ENCODE measurements at regions not wholly inside any gene's neighbourhood (a gene's known extent, or its start where the extent isn't known, plus 50 kb on each side); places are given as distances from the start of the nearest gene placed in this dataset.

- TF ChIP-seq CTCF (conservative IDR thresholded peaks at IDR 0.05) (no peak), EZH2 (IDR thresholded peaks at IDR 0.05; ENCODE audit: low read depth) (no peak)
- intact Hi-C loops (cut with micrococcal nuclease; ENCODE audit: unreplicated experiment): no loop called here
- ChIA-PET CTCF (no interaction called here), POLR2A (ENCODE audit: unreplicated experiment) (no interaction called here)
- Histone ChIP-seq H3K27me3 (ENCODE audit: insufficient read depth, low read depth) (no peaks in the 10 kb centered on the region), H2AFZ (no peak overlapping the region), H3K4me2 (no peak overlapping the region), H3K4me3 (no peak overlapping the region), H3F3A (ENCODE audit: insufficient read depth, low read depth) (no peaks in the 10 kb centered on the region), H3K4me1 (replicated peaks; ENCODE audit: insufficient read depth) (no peaks in the 10 kb centered on the region), H3K79me2 (ENCODE audit: low read depth) (no peaks in the 10 kb centered on the region), H4K20me1 (ENCODE audit: insufficient read depth) (no peaks in the 10 kb centered on the region), H3K27ac (no peak overlapping the region), H3K9me2 (ENCODE audit: insufficient read depth) (no peaks in the 10 kb centered on the region), H3K36me3 (ENCODE audit: low read depth) (no peaks in the 10 kb centered on the region), H3K9me3 (ENCODE audit: insufficient read depth, low read depth) (peaks cover 6% of the 10 kb centered on the region)
- no peak for DNase-seq
- no TSS peak for BruUV-seq (replicated peaks)
Measured at GRCh38 chr20:22353586-22353985, 230.8 kb downstream of the FOXA2 start.

GRCh38 chr20:22352019-22352418, 232.4 kb downstream of the FOXA2 start:
- no TSS peak for BruUV-seq (replicated peaks)
- ChIA-PET POLR2A (ENCODE audit: unreplicated experiment) (interaction anchor here (0.6 kb wide), 1 partner anchor 29 kb away, joined by 3 read pairs; no protein-coding TSS in a partner anchor), CTCF (interaction anchor here (0.7 kb wide), 1 partner anchor 992 kb away, joined by 3 read pairs; no protein-coding TSS in a partner anchor)
- Histone ChIP-seq H3K79me2 (ENCODE audit: low read depth) (no peaks in the 10 kb centered on the region), H3K9me3 (ENCODE audit: insufficient read depth, low read depth) (peaks cover 6% of the 10 kb centered on the region), H3K36me3 (ENCODE audit: low read depth) (no peaks in the 10 kb centered on the region), H3K27ac (no peak overlapping the region), H3K4me2 (no peak overlapping the region), H4K20me1 (ENCODE audit: insufficient read depth) (no peaks in the 10 kb centered on the region), H3K4me3 (no peak overlapping the region), H3F3A (ENCODE audit: insufficient read depth, low read depth) (no peaks in the 10 kb centered on the region), H3K4me1 (replicated peaks; ENCODE audit: insufficient read depth) (peaks cover 2% of the 10 kb centered on the region), H3K9me2 (ENCODE audit: insufficient read depth) (no peaks in the 10 kb centered on the region), H3K27me3 (ENCODE audit: insufficient read depth, low read depth) (no peaks in the 10 kb centered on the region), H2AFZ (no peak overlapping the region)
- TF ChIP-seq EZH2 (IDR thresholded peaks at IDR 0.05; ENCODE audit: low read depth): no peak
- no peak for TF ChIP-seq CTCF (conservative IDR thresholded peaks at IDR 0.05)
- intact Hi-C loops (cut with micrococcal nuclease; ENCODE audit: unreplicated experiment): no loop called here
- no peak for DNase-seq

- no peak for TF ChIP-seq EZH2 (IDR thresholded peaks at IDR 0.05; ENCODE audit: low read depth)
- no peak for TF ChIP-seq CTCF (conservative IDR thresholded peaks at IDR 0.05)
- CTCF ChIA-PET: no interaction called here
- Histone ChIP-seq H3K4me3 (no peak overlapping the region), H4K20me1 (ENCODE audit: insufficient read depth) (no peaks in the 10 kb centered on the region), H3K27me3 (ENCODE audit: insufficient read depth, low read depth) (no peaks in the 10 kb centered on the region), H3K79me2 (ENCODE audit: low read depth) (no peaks in the 10 kb centered on the region), H3K4me1 (replicated peaks; ENCODE audit: insufficient read depth) (peaks cover 10% of the 10 kb centered on the region), H3K27ac (no peak overlapping the region), H3F3A (ENCODE audit: insufficient read depth, low read depth) (no peaks in the 10 kb centered on the region), H3K9me2 (ENCODE audit: insufficient read depth) (no peaks in the 10 kb centered on the region), H3K9me3 (ENCODE audit: insufficient read depth, low read depth) (peaks cover 6% of the 10 kb centered on the region), H3K4me2 (no peak overlapping the region), H3K36me3 (ENCODE audit: low read depth) (no peaks in the 10 kb centered on the region), H2AFZ (no peak overlapping the region)
- BruUV-seq (replicated peaks): no TSS peak
- DNase-seq: no peak
- intact Hi-C loops (cut with micrococcal nuclease; ENCODE audit: unreplicated experiment): no loop called here
- POLR2A ChIA-PET (ENCODE audit: unreplicated experiment): no interaction called here
Measured at GRCh38 chr20:22350624-22351023, 233.7 kb downstream of the FOXA2 start.
